ENCODE measurements at regions not wholly inside any gene's neighbourhood (a gene's known extent, or its start where the extent isn't known, plus 50 kb on each side); places are given as distances from the start of the nearest gene placed in this dataset.

GRCh38 chr12:63317286-63317846 lies 166.4 kb upstream of the AVPR1A start:
- TF ChIP-seq POLR2A (IDR thresholded peaks at IDR 0.05; ENCODE audit: low read depth, low read length) (no peak), POLR2AphosphoS5 (IDR thresholded peaks at IDR 0.05; ENCODE audit: low read depth, low read length) (no peak), POU2F2 (IDR thresholded peaks at IDR 0.05; ENCODE audit: low read depth, low read length) (no peak)

Data from GM12891 (cell line).